BE2C (cell line): ENCODE measurements at regions not wholly inside any gene's neighbourhood (a gene's known extent, or its start where the extent isn't known, plus 50 kb on each side); places are given as distances from the start of the nearest gene placed in this dataset.

Experiments
- DNase-seq: peaks from one replicate; pipeline ENCODE4 v3.0.0-alpha.2; 2020
- H3K27me3 ChIP-seq: fragments of 250-450 bp; sonication (Bioruptor Pico); 2 replicates; pipeline ENCODE4 v1.5.1; 2020; ENCODE audit warnings: mild to moderate bottlenecking
- H3K36me3 ChIP-seq: fragments of 250-450 bp; sonication (Bioruptor Pico); 2 replicates; pipeline ENCODE4 v1.5.1; 2020; ENCODE audit warnings: mild to moderate bottlenecking
- H3K4me1 ChIP-seq: fragments of 250-450 bp; sonication (Bioruptor Pico); 2 replicates; pipeline ENCODE4 v1.5.1; 2020
- H3K4me3 ChIP-seq: 2 replicates; pipeline ENCODE4 v1.5.1; 2011; ENCODE audit warnings: low read depth, low read length
- H3K9me3 ChIP-seq: fragments of 250-450 bp; sonication (Bioruptor Pico); 2 replicates; pipeline ENCODE4 v1.5.1; 2020
- TF ChIP-seq, protein P1 (sequence below): IDR thresholded peaks from 2 replicates; pipeline ENCODE4 v1.5.1; 2012; ENCODE audit warnings: mild to moderate bottlenecking, low read depth, low read length

GRCh38 chr12:28709986-28710685 is 438.9 kb upstream of the FAR2 start:
- no peaks in the 10 kb centered on the region for H3K27me3 ChIP-seq
- TF ChIP-seq, protein P1, sequence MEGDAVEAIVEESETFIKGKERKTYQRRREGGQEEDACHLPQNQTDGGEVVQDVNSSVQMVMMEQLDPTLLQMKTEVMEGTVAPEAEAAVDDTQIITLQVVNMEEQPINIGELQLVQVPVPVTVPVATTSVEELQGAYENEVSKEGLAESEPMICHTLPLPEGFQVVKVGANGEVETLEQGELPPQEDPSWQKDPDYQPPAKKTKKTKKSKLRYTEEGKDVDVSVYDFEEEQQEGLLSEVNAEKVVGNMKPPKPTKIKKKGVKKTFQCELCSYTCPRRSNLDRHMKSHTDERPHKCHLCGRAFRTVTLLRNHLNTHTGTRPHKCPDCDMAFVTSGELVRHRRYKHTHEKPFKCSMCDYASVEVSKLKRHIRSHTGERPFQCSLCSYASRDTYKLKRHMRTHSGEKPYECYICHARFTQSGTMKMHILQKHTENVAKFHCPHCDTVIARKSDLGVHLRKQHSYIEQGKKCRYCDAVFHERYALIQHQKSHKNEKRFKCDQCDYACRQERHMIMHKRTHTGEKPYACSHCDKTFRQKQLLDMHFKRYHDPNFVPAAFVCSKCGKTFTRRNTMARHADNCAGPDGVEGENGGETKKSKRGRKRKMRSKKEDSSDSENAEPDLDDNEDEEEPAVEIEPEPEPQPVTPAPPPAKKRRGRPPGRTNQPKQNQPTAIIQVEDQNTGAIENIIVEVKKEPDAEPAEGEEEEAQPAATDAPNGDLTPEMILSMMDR, result no peak
- DNase-seq, result no peak
- H3K9me3 ChIP-seq, result no peaks in the 10 kb centered on the region; the same call in 1 of the 2 replicates
- no peak overlapping the region for H3K4me3 ChIP-seq
- H3K4me1 ChIP-seq, result no peaks in the 10 kb centered on the region
- H3K36me3 ChIP-seq, result no peaks in the 10 kb centered on the region

GRCh38 chr12:28710882-28711281 is 438.2 kb upstream of the FAR2 start:
- no peak overlapping the region for H3K4me3 ChIP-seq
- H3K27me3 ChIP-seq, result no peaks in the 10 kb centered on the region
- DNase-seq, result no peak
- no peaks in the 10 kb centered on the region for H3K4me1 ChIP-seq
- no peaks in the 10 kb centered on the region; the same call in 1 of the 2 replicates for H3K9me3 ChIP-seq
- no peaks in the 10 kb centered on the region for H3K36me3 ChIP-seq
- TF ChIP-seq, protein P1, result no peak

GRCh38 chr12:28711421-28711820 is 437.7 kb upstream of the FAR2 start:
- DNase-seq, result no peak
- Histone ChIP-seq H3K36me3 (no peaks in the 10 kb centered on the region), H3K4me3 (no peak overlapping the region), H3K27me3 (no peaks in the 10 kb centered on the region), H3K4me1 (no peaks in the 10 kb centered on the region), H3K9me3 (no peaks in the 10 kb centered on the region; the same call in 1 of the 2 replicates)
- TF ChIP-seq, protein P1, result no peak

- no peak for DNase-seq
- no peaks in the 10 kb centered on the region for H3K9me3 ChIP-seq
- no peaks in the 10 kb centered on the region for H3K27me3 ChIP-seq
- TF ChIP-seq, protein P1, result no peak
- H3K4me3 ChIP-seq, result no peak overlapping the region
- H3K36me3 ChIP-seq, result no peaks in the 10 kb centered on the region
- no peaks in the 10 kb centered on the region for H3K4me1 ChIP-seq
Measured at GRCh38 chr12:28742791-28743190, 406.3 kb upstream of the FAR2 start.

GRCh38 chr12:28746734-28747325 is 402.2 kb upstream of the FAR2 start:
- no peak for DNase-seq
- Histone ChIP-seq H3K36me3 (no peaks in the 10 kb centered on the region), H3K4me3 (no peak overlapping the region), H3K27me3 (no peaks in the 10 kb centered on the region), H3K9me3 (no peaks in the 10 kb centered on the region), H3K4me1 (no peaks in the 10 kb centered on the region)
- TF ChIP-seq, protein P1, result no peak
